Breast epithelium (tissue), 3 donors: ENCODE measurements at regions not wholly inside any gene's neighbourhood (a gene's known extent, or its start where the extent isn't known, plus 50 kb on each side); places are given as distances from the start of the nearest gene placed in this dataset.

Source experiments
- POLR2A ChIP-seq: fragments of 450-650 bp; IDR thresholded peaks from one replicate; pipeline ENCODE4 v1.6.1; 2016; ENCODE audit warnings: antibody characterized with exemption, mild to moderate bottlenecking, moderate library complexity
- POLR2AphosphoS5 ChIP-seq, 3 donors: sonication (generic); formaldehyde crosslinking; IDR thresholded peaks; one replicate each; pipeline ENCODE4 v1.6.1; 2017; ENCODE audit warnings: antibody characterized with exemption in 3 of 3
- TF ChIP-seq, protein P1 (sequence below), 3 donors: fragments of 450-650 bp; IDR thresholded peaks; one replicate each; pipeline ENCODE4 v1.5.1; 2016 to 2017; ENCODE audit warnings: antibody characterized with exemption in 3 of 3, mild to moderate bottlenecking in 3 of 3, moderate library complexity in 3 of 3

DNA sequence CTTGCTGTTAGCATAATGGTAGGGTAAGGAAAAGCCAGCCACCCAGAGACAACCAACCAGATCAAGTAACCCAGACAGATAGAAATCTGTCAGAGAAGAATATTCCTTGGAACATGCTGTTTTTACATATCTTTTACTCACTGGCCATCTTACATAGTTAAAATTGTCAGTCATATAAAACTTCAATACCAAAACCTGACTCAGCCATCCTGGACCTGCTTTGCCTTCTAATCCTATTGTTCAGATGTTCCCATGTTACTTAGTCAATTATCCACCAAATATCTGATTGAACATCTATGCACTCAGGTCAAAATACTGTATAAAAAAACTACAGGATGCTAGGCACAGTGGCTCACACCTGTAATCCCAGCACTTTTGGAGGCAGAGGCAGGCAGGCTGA, 466.5 kb upstream of the NRP1 start:
- TF ChIP-seq, protein P1, sequence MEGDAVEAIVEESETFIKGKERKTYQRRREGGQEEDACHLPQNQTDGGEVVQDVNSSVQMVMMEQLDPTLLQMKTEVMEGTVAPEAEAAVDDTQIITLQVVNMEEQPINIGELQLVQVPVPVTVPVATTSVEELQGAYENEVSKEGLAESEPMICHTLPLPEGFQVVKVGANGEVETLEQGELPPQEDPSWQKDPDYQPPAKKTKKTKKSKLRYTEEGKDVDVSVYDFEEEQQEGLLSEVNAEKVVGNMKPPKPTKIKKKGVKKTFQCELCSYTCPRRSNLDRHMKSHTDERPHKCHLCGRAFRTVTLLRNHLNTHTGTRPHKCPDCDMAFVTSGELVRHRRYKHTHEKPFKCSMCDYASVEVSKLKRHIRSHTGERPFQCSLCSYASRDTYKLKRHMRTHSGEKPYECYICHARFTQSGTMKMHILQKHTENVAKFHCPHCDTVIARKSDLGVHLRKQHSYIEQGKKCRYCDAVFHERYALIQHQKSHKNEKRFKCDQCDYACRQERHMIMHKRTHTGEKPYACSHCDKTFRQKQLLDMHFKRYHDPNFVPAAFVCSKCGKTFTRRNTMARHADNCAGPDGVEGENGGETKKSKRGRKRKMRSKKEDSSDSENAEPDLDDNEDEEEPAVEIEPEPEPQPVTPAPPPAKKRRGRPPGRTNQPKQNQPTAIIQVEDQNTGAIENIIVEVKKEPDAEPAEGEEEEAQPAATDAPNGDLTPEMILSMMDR (IDR thresholded peaks at IDR 0.05), result no peak
- TF ChIP-seq POLR2A, result no peak
- TF ChIP-seq POLR2AphosphoS5 (IDR thresholded peaks at IDR 0.05), result no peak
